ENCODE measurements at regions not wholly inside any gene's neighbourhood (a gene's known extent, or its start where the extent isn't known, plus 50 kb on each side); places are given as distances from the start of the nearest gene placed in this dataset.
"Not testable (repeated sequence)": the region's sequence is repeated elsewhere in the genome, so short reads cannot be mapped to it uniquely, and the experiment has no call there.

DNA sequence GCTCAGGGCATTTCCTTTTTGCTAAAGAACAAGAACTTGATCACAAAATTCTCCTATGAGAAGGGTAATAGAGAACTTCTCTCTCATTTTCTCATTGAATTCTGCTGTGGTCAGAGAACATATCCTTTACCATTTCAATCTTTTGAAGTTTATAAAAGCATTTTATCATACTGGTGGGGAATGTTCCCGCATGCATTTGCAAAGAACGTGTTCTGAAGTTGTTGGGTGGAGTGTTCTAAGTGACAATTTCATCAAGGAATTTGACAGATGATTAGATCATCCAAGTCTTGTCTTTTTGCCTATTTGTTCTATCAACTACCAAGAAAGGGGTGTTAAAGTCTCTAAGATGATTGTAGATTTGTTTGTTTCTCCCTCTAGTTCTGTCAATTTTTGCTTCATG lies 163.4 kb upstream of the FREM1 start:
- ATAC-seq (no peak), DNase-seq (no peak)
- CTCF ChIA-PET = no interaction called here
- H3K27me3 Mint-ChIP-seq = peaks cover 5% of the 10 kb centered on the region
- no peaks in the 10 kb centered on the region for H3K36me3 Mint-ChIP-seq
- H3K27ac Mint-ChIP-seq = no peak overlapping the region
- H3K4me1 Mint-ChIP-seq = no peaks in the 10 kb centered on the region
- no peak overlapping the region for H3K4me3 Mint-ChIP-seq
- H3K9me3 Mint-ChIP-seq (ENCODE audit: low read depth) = no peaks in the 10 kb centered on the region

DNA sequence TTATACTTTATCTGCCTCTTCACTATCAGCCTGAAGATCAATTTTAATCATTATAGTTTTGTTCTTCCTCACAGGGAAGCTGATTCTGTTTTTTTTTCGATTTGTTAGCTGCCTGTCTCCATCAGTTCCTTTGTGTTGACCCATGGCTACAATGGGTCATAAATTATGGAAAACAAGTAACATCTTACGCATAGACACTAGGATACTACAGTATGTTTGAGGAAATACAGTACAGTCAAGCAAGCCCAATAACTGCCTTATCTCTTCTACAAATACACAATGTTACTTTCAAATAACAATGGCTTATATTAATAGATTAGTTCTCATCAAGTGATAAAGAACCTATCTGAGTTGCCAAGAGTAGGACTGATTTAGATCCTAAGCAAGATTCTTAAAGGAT lies 160.5 kb upstream of the FREM1 start:
- Mint-ChIP-seq H3K36me3 (no peaks in the 10 kb centered on the region), H3K27ac (no peak overlapping the region), H3K9me3 (ENCODE audit: low read depth) (no peaks in the 10 kb centered on the region), H3K27me3 (peaks cover 2% of the 10 kb centered on the region), H3K4me1 (no peaks in the 10 kb centered on the region), H3K4me3 (no peak overlapping the region)
- CTCF ChIA-PET = no interaction called here
- DNase-seq (no peak), ATAC-seq (no peak)

DNA sequence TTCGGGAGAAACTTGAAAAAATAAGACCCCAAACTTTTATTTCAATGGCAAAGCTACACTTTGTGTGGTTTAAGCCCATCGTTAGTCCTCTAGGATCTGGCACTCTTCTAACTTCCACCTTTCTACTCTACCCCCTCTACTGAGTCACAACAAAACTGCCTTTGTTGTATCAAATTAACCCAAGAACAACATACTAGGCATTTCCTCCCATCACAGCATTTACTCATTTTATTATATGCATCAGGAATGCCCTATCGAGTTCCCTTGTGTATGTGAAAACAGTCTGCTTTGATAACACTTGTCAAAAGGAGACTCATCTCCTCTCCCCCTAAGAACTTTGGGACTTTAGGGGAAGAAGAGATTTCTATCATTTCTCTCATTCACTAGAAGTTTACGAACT lies 158.9 kb upstream of the FREM1 start:
- Mint-ChIP-seq H3K36me3 (no peaks in the 10 kb centered on the region), H3K9me3 (ENCODE audit: low read depth) (no peaks in the 10 kb centered on the region), H3K27ac (no peak overlapping the region), H3K4me1 (no peaks in the 10 kb centered on the region), H3K4me3 (no peak overlapping the region), H3K27me3 (peaks cover 2% of the 10 kb centered on the region)
- ATAC-seq (no peak), DNase-seq (no peak)
- CTCF ChIA-PET = no interaction called here

DNA sequence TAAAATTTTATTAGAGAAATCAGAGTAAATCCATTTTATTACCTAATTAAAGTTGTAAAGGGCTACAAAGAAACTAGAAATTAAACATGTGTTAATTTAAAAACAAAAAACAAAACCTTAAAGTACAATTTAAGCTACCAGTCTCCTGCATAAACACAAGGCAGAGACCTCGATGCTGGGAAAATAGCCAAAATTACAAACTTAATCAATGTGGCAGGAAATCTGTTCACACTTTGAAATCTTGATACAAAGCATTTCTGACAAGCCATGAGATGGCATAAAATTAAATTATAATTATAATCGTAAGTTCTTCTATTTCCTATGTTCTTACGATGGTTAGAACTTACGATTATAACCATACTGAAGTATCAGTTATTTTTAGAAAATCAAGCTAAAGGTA lies 158.0 kb upstream of the FREM1 start:
- H3K27me3 Mint-ChIP-seq = peaks cover 2% of the 10 kb centered on the region
- no peak overlapping the region for H3K27ac Mint-ChIP-seq
- no peaks in the 10 kb centered on the region for H3K36me3 Mint-ChIP-seq
- no peak overlapping the region for H3K4me3 Mint-ChIP-seq
- no peak for ATAC-seq
- no peaks in the 10 kb centered on the region for H3K9me3 Mint-ChIP-seq (ENCODE audit: low read depth)
- H3K4me1 Mint-ChIP-seq = no peaks in the 10 kb centered on the region
- CTCF ChIA-PET = no interaction called here
- no peak for DNase-seq

DNA sequence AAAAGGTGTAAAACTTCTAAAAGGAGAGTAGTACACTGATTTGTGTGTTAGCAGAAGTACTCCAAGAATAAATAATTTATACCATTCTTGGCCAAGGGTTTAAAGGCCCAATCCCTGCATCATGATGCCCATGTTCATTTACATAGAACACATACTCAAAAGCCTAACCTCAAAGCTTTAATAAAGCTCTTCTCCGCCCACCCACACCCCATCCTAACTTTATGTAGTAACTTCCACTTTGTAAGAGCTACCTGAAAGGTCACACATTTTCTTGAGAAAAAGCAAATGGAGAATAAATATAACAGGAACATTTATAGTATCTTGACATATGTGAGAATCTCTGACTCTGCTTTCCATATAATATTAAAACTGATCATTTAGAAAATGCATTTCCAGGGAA lies 148.8 kb upstream of the FREM1 start:
- H3K4me1 Mint-ChIP-seq = no peaks in the 10 kb centered on the region
- ATAC-seq (no peak), DNase-seq (no peak)
- no peaks in the 10 kb centered on the region for H3K27me3 Mint-ChIP-seq
- no peak overlapping the region for H3K27ac Mint-ChIP-seq
- no peaks in the 10 kb centered on the region for H3K9me3 Mint-ChIP-seq (ENCODE audit: low read depth)
- CTCF ChIA-PET = no interaction called here
- no peak overlapping the region for H3K4me3 Mint-ChIP-seq
- H3K36me3 Mint-ChIP-seq = no peaks in the 10 kb centered on the region

DNA sequence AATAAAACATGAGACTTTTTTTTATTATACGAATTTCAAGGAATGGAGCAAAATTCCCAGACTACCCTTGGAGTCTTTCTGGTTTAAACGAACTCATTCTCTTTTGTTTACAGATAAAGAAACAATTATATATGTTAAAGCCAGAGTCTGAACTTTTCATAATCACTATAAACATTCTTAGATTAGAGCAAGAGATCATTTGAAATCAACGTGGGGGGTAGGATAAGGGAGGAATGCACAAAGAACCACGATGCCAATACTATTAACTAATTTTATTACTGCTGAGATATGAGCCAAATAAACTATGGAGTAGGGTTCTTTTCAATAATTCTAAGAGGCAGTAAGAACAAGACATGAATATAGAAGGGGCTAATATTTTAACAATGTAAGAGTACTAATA lies 148.0 kb upstream of the FREM1 start:
- DNase-seq (no peak), ATAC-seq (no peak)
- H3K27ac Mint-ChIP-seq = no peak overlapping the region
- no peaks in the 10 kb centered on the region for H3K4me1 Mint-ChIP-seq
- no peaks in the 10 kb centered on the region for H3K9me3 Mint-ChIP-seq (ENCODE audit: low read depth)
- CTCF ChIA-PET = no interaction called here
- H3K36me3 Mint-ChIP-seq = no peaks in the 10 kb centered on the region
- H3K4me3 Mint-ChIP-seq = no peak overlapping the region
- no peaks in the 10 kb centered on the region for H3K27me3 Mint-ChIP-seq

DNA sequence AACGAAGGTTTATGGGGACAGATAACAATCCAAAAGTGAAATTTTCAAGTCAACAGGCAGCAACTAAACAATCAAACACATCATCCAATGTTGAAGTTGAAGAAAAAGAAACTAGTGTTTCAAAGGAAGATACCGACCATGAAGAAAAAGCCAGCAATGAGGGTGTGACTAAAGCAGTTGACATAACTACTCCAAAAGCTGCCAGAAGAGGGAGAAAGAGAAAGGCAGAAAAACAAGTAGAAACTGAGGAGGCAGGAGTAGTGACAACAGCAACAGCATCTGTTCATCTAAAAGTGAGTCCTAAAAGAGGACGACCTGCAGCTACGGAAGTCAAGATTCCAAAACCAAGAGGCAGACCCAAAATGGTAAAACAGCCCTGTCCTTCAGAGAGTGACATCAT lies 145.1 kb upstream of the FREM1 start:
- H3K4me3 Mint-ChIP-seq; H3K9me3 Mint-ChIP-seq (ENCODE audit: low read depth); CTCF ChIA-PET; H3K4me1 Mint-ChIP-seq; H3K36me3 Mint-ChIP-seq; H3K27ac Mint-ChIP-seq; H3K27me3 Mint-ChIP-seq; ATAC-seq; DNase-seq: not testable (repeated sequence)

DNA sequence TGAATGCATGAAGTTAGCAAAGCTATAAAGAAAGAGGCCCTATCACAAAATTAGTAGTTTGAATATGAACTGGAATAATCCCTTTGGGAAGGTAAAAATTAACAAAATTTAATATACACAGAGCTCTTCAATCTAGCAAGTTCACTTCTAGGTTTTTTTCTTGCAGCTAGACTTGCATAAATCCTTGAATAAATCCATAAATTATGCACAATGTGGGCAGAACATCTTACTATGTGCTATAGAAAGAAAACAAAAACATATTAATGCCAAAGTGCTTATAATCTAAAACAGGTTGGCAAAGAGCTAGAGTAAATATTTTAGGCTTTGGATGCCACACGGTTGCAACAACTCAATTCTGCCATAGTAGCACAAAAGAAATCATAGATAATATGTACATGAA lies 138.5 kb upstream of the FREM1 start:
- Mint-ChIP-seq H3K4me3 (no peak overlapping the region), H3K9me3 (ENCODE audit: low read depth) (no peaks in the 10 kb centered on the region), H3K27me3 (peaks cover 2% of the 10 kb centered on the region), H3K4me1 (no peaks in the 10 kb centered on the region), H3K27ac (no peak overlapping the region), H3K36me3 (no peaks in the 10 kb centered on the region)
- no peak for ATAC-seq
- no peak for DNase-seq
- CTCF ChIA-PET = no interaction called here

DNA sequence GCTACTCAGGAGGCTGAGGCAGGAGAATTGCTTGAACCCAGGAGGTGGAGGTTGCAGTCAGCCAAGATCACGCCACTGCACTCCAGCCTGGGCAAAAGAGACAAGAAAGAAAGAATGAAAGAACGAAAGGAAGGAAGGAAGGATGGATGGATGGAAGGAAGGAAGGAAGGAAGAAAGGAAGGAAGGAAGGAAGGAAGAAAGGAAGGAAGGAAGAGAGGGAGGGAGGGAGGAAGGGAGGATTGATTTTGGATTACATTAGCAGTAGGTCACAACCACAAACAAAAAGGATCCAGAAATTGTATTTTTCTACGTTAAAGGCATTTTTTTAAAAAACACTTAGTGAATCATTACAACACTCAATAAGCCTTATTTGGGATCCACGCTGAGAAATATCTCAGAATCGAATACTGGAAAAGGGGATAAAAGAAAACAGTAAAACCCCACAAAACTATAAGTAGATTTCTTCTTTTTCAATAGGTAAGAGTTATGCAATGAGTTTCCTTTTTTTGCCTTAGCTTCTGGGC lies 136.9 kb upstream of the FREM1 start:
- Mint-ChIP-seq H3K36me3 (no peaks in the 10 kb centered on the region), H3K27ac (no peak overlapping the region), H3K27me3 (peaks cover 2% of the 10 kb centered on the region), H3K4me1 (no peaks in the 10 kb centered on the region), H3K4me3 (no peak overlapping the region), H3K9me3 (ENCODE audit: low read depth) (no peaks in the 10 kb centered on the region)
- ATAC-seq (no peak), DNase-seq (no peak)
- CTCF ChIA-PET = no interaction called here

DNA sequence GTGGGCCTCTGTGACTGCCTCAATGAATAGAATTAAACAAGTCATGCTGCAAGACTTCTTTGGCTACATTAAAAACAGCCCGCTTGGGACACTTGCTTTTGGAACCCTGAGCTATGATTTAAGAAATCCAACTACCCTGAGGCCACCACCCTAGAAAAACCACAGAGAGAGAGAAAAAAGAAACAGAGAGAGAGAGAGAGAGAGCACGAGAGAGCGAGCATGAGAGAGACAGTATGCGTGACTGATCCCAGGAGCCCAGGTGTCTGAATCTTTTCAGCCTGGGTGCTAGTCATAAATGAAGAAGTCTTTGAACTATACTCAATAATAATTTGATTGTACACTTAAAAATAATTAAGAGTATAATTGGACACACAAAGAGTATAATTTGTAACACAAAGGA lies 123.1 kb upstream of the FREM1 start:
- Mint-ChIP-seq H3K27me3 (no peaks in the 10 kb centered on the region), H3K4me1 (no peaks in the 10 kb centered on the region), H3K27ac (no peak overlapping the region), H3K36me3 (no peaks in the 10 kb centered on the region), H3K4me3 (no peak overlapping the region), H3K9me3 (ENCODE audit: low read depth) (no peaks in the 10 kb centered on the region)
- no peak for ATAC-seq
- CTCF ChIA-PET = no interaction called here
- no peak for DNase-seq

DNA sequence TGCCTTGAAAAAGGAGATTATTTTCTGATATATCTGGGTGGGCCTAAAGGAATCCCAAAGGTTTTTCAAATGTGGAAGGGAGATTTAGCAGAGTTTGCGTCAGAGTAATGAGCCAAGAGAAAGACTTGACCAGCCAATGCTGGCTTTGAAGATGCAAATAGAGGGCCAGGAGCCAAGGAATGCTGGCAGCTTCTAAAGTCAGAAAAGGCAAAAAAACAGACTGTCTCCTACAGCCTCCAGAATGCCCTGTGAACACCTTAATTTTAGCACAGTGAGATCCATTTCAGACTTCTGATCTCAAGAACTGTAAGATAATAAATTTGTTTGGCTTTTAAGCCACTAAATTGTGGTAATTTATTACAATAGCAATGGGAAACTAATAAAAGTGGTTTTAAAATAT lies 122.6 kb upstream of the FREM1 start:
- CTCF ChIA-PET = no interaction called here
- no peak for ATAC-seq
- no peak overlapping the region for H3K4me3 Mint-ChIP-seq
- no peaks in the 10 kb centered on the region for H3K9me3 Mint-ChIP-seq (ENCODE audit: low read depth)
- no peak overlapping the region for H3K27ac Mint-ChIP-seq
- H3K4me1 Mint-ChIP-seq = no peaks in the 10 kb centered on the region
- DNase-seq = no peak
- no peaks in the 10 kb centered on the region for H3K36me3 Mint-ChIP-seq
- H3K27me3 Mint-ChIP-seq = no peaks in the 10 kb centered on the region

DNA sequence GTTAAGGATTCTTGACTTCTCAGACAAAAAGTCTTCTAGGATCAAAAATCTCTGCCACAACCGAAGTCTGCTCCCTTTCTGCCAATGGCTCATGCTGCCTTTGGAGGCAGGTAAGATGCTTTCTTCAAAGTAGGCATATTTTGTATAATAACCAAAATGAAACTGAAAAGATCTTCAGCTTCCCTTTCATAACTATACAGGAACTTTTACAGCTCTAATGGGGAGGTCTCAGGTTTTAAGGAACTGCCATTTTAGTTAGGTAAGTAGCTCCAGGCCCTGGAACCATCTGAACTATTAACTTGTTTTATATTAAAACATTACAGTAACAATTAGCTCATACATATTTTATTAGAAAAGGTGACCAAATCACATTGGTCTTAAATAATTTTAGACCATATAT lies 110.9 kb upstream of the FREM1 start:
- H3K27me3 Mint-ChIP-seq = no peaks in the 10 kb centered on the region
- no peak overlapping the region for H3K4me3 Mint-ChIP-seq
- H3K9me3 Mint-ChIP-seq (ENCODE audit: low read depth) = peaks cover 5% of the 10 kb centered on the region
- CTCF ChIA-PET = interaction anchor here (1.3 kb wide), 1 partner anchor 24 kb away, joined by 3 read pairs; no protein-coding TSS in a partner anchor
- H3K27ac Mint-ChIP-seq = no peak overlapping the region
- ATAC-seq (no peak), DNase-seq (no peak)
- H3K36me3 Mint-ChIP-seq = no peaks in the 10 kb centered on the region
- H3K4me1 Mint-ChIP-seq = no peaks in the 10 kb centered on the region

DNA sequence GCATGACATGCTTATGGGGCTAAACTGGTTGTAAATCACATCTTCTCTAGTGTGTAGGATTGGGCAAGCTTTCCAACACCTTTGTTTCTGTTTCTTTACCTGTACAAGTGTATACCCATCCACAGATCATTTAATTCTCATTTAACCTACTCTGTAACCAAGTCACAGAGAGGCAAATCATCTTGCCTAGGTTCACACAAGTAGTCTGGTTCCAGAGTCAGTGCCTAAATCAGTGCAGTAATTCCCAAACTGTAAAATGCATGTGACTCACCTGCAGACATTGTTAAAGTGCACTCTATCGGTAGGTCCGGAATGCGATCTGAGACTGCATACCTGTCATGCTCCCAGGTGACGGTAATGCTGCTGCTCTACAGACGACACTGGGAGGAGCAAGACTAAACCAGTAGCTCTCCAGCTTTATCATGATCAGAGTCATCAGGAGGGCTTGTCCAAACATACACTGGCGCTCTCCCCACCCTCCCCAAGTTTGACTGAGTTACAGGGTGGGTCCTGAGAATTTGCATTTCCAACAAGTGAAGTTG lies 107.9 kb upstream of the FREM1 start:
- no peak overlapping the region for H3K4me3 Mint-ChIP-seq
- H3K36me3 Mint-ChIP-seq = no peaks in the 10 kb centered on the region
- DNase-seq = no peak
- ATAC-seq = no peak
- no peaks in the 10 kb centered on the region for H3K9me3 Mint-ChIP-seq (ENCODE audit: low read depth)
- H3K4me1 Mint-ChIP-seq = no peaks in the 10 kb centered on the region
- H3K27me3 Mint-ChIP-seq = no peaks in the 10 kb centered on the region
- H3K27ac Mint-ChIP-seq = no peak overlapping the region
- CTCF ChIA-PET = no interaction called here

DNA sequence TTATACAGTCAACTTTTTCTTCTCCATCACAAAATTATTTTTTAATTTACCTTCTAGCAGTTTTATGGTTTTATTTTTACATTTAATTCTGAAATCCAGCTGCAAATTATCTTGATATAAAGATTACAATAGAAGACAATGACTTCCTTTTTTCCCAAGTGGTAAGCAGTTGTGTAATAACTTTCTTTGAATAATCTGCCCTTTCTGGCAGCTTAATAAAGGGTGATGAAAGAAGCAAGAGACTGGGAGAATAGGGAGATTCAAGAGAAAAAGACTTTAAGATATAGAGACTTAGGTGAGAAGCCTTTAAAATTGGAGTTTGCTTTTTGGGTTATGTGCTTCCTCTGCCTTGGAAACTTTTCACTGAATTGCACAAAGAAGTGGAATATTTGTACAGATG lies 100.4 kb upstream of the FREM1 start:
- Mint-ChIP-seq H3K27ac (no peak overlapping the region), H3K27me3 (peaks cover 3% of the 10 kb centered on the region), H3K36me3 (no peaks in the 10 kb centered on the region), H3K9me3 (ENCODE audit: low read depth) (no peaks in the 10 kb centered on the region), H3K4me1 (no peaks in the 10 kb centered on the region), H3K4me3 (no peak overlapping the region)
- CTCF ChIA-PET = no interaction called here
- DNase-seq (no peak), ATAC-seq (no peak)

DNA sequence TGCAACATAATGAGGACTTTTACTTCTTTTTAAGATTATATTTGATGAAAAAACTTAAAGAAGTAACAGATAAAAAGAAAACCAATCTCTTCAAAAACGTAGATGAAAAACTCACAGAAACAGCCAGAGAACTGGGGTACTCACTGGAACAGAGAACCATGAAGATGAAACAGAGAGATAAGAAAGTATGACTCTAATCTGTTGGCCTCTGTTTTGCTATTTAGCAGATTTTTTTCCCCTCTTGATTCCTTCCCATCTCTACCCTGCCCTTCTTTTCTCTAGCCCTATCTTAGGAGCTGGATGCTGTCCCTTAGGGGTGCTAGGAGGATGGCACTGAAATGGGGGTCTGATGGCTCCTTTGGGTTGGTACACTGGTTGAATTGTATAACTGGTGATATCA lies 97.5 kb upstream of the FREM1 start:
- ATAC-seq = no peak
- Mint-ChIP-seq H3K4me1 (no peaks in the 10 kb centered on the region), H3K9me3 (ENCODE audit: low read depth) (no peaks in the 10 kb centered on the region), H3K4me3 (no peak overlapping the region), H3K27me3 (peaks cover 3% of the 10 kb centered on the region), H3K36me3 (no peaks in the 10 kb centered on the region), H3K27ac (no peak overlapping the region)
- DNase-seq = no peak
- CTCF ChIA-PET = no interaction called here
